ENCODE measurements at regions not wholly inside any gene's neighbourhood (a gene's known extent, or its start where the extent isn't known, plus 50 kb on each side); places are given as distances from the start of the nearest gene placed in this dataset.
A peak's percentile ranks its signal among the peaks of the same experiment; 100 is the strongest.
"Not testable (repeated sequence)": the region's sequence is repeated elsewhere in the genome, so short reads cannot be mapped to it uniquely, and the experiment has no call there.

DNA sequence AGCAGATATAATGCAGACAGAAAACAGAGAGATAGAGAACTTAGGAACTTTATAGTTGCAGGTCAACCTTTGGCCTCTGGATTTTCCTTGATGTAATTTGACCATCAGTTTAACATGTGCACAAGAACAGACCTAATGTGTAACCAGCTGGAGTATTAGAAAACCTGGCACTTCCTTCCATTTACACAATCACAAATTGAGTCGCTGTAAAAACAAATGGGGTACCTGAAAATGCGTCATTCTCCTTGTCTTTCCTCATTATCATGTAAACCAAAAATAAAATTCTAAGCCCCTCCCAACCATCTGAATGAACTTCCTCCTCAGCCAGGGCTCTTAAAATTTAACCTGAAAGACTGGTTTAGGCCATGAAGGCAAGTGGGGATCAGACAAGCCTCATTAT lies 358.4 kb upstream of the MAGEB16 start:
- FAIRE-seq (peak; percentile 80), DNase-seq (no peak), ATAC-seq (peak; percentile 79 to 90 (median 82))
- TF ChIP-seq, protein P1, sequence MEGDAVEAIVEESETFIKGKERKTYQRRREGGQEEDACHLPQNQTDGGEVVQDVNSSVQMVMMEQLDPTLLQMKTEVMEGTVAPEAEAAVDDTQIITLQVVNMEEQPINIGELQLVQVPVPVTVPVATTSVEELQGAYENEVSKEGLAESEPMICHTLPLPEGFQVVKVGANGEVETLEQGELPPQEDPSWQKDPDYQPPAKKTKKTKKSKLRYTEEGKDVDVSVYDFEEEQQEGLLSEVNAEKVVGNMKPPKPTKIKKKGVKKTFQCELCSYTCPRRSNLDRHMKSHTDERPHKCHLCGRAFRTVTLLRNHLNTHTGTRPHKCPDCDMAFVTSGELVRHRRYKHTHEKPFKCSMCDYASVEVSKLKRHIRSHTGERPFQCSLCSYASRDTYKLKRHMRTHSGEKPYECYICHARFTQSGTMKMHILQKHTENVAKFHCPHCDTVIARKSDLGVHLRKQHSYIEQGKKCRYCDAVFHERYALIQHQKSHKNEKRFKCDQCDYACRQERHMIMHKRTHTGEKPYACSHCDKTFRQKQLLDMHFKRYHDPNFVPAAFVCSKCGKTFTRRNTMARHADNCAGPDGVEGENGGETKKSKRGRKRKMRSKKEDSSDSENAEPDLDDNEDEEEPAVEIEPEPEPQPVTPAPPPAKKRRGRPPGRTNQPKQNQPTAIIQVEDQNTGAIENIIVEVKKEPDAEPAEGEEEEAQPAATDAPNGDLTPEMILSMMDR (IDR thresholded peaks at IDR 0.05), result no peak
- no peaks in the 10 kb centered on the region for H3K36me3 ChIP-seq
- no peak overlapping the region for H3K4me3 ChIP-seq
- intact Hi-C loops (cut with DNase I), result no loop called here
- H3K9me3 ChIP-seq, result no peaks in the 10 kb centered on the region
- H3K4me1 ChIP-seq, result peaks cover 12 to 35% (median 23%) of the 10 kb centered on the region in 3 donors
- H3K27me3 ChIP-seq, result no peaks in the 10 kb centered on the region
- WGBS, 2 donors, result 14 to 21% methylated on average over 2 of the region's 2 CpGs
- H3K27ac ChIP-seq, result peak overlapping the region in 2 of 4 donors; percentile 32 to 70

DNA sequence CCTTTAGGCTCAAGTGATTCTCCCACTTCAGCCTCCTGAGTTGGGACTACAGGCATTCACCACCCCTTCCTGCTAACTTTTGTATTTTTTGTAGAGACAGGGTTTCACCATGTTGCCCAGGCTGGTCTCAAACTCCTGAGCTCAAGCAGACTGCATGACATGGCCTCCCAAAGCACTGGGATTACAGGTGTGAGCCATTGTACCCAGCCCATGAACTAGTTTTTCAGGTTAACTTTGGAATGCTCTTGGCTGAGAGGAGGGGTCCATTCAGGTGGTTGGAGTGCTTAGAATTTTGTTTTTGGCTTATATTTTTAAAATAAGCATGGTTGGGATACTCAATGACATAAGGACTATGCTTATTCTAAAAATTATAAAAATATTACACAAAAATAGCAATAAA lies 355.7 kb upstream of the MAGEB16 start:
- TF ChIP-seq, protein P1 (IDR thresholded peaks at IDR 0.05), result no peak
- peak overlapping the region in 3 of 4 donors; percentile 47 to 82 (median 61) for H3K27ac ChIP-seq
- H3K27me3 ChIP-seq, result no peaks in the 10 kb centered on the region
- no peaks in the 10 kb centered on the region for H3K9me3 ChIP-seq
- no peak overlapping the region for H3K4me3 ChIP-seq
- peaks cover 12 to 35% (median 23%) of the 10 kb centered on the region in 3 donors for H3K4me1 ChIP-seq
- intact Hi-C loops (cut with DNase I), result no loop called here
- ATAC-seq (peak in 1 of 4 donors; percentile 28), DNase-seq (no peak), FAIRE-seq (peak; percentile 63)
- H3K36me3 ChIP-seq, result no peaks in the 10 kb centered on the region

DNA sequence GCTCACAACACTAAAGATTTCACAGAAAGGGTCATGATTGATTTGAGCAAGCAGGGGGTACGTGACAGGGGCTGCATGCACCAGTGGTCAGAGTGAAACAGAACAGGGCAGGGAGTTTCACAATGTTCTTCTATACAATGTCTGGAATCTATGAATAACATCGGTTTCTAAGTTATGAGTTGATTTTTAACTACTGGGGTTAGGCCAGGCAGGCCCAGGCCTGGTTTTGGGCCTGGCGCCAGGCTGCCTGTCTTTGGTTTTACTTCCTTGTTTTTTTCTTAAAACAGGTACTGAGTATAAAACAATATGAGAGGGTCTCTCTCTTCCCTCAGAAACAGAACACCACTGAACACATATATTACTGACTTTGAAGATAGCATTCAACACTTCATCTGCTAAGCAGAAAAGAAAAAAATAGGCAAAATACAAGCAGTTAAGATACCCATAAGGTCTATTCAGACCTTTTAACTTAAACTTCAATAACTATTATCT lies 355.0 kb upstream of the MAGEB16 start:
- H3K4me3 ChIP-seq; H3K36me3 ChIP-seq; H3K9me3 ChIP-seq; intact Hi-C loops (cut with DNase I); H3K27me3 ChIP-seq: not testable (repeated sequence)
- peak; percentile 73 to 92 (median 86) for DNase-seq
- WGBS, 2 donors, result 13 to 28% methylated on average over 3 of the region's 3 CpGs
- FAIRE-seq, result peak; percentile 74
- Histone ChIP-seq H3K4me1 (peaks cover 12 to 35% (median 23%) of the 10 kb centered on the region in 3 donors), H3K27ac (peak overlapping the region in 3 of 4 donors; percentile 47 to 82 (median 61))
- ATAC-seq, result peak; percentile 22 to 50 (median 30)

DNA sequence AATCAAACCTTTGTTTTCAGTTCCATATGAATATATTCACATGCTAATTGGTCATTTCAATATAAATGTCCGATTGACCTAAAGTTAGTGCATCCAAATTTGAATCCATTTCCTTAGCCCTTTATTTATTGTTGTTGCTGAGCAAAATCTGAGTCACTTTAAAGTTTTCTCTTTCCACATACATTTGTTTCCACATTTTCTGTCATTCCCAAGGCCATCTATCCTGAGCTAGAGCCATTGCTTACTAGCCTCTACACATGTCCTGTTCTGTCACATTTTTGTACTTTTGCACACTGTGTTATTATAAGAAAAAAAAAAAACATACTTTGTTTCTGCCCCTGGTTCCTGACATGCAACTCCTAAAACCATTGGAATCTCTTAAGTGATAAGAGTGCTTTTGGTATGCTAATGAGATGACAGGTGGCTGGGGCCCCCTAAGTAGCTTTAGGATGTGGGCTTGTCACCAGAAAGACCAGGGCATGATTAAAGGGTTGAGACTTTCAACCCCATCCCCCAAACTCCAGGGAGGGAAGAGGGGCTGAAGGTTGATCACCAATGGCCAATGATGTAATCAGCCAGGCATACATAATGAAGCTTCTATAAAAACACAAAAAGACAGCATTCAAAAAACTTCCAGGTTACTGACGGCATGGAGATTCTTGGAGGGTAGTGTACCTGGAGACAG lies 353.3 kb upstream of the MAGEB16 start:
- H3K27me3 ChIP-seq, result no peaks in the 10 kb centered on the region
- no peak for FAIRE-seq
- H3K36me3 ChIP-seq, result no peaks in the 10 kb centered on the region
- peak overlapping the region in 1 of 4 donors; percentile 61 for H3K27ac ChIP-seq
- H3K4me3 ChIP-seq, result no peak overlapping the region
- H3K9me3 ChIP-seq, result no peaks in the 10 kb centered on the region
- no peak for DNase-seq
- no peak for ATAC-seq
- intact Hi-C loops (cut with DNase I), result no loop called here
- TF ChIP-seq, protein P1 (IDR thresholded peaks at IDR 0.05), result no peak
- WGBS, 2 donors, result 92 to 96% methylated on average over 2 of the region's 2 CpGs
- peaks cover 12 to 31% (median 20%) of the 10 kb centered on the region in 3 donors for H3K4me1 ChIP-seq

DNA sequence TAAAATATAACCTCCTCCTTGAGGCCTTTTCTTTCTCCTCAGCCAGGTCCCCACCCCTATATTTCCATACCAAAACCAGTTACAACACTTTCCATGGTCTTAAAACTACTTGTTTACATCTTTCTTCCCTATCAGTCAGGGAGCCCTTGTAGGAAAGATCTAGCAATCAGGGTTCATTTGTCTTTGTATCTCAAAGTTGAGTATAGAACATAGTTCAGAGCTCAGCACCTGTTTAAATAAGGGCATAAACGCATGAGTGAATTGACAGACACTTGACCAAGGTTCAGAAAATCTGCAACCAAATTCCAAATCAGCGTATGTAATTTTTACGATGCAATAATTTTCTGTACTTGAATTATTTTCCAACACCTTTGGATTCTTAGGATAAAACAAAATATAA lies 352.2 kb upstream of the MAGEB16 start:
- DNase-seq, result no peak
- FAIRE-seq, result peak; percentile 47
- intact Hi-C loops (cut with DNase I), result no loop called here
- TF ChIP-seq, protein P1 (IDR thresholded peaks at IDR 0.05), result no peak
- Histone ChIP-seq H3K9me3 (no peaks in the 10 kb centered on the region), H3K36me3 (no peaks in the 10 kb centered on the region), H3K4me3 (no peak overlapping the region), H3K4me1 (peaks cover 12 to 20% (median 20%) of the 10 kb centered on the region in 3 donors), H3K27ac (peak overlapping the region in 2 of 4 donors; percentile 13), H3K27me3 (no peaks in the 10 kb centered on the region)
- ATAC-seq, result peak in 2 of 4 donors; percentile 48 to 65
- WGBS, 2 donors, result 52 to 61% methylated on average over 3 of the region's 3 CpGs

All from pancreas (tissue), 10 donors.